HEK293 (cell line): ENCODE measurements at regions not wholly inside any gene's neighbourhood (a gene's known extent, or its start where the extent isn't known, plus 50 kb on each side); places are given as distances from the start of the nearest gene placed in this dataset.

ENCODE experiments used
- ATF2 ChIP-seq: fragments of 450-650 bp; formaldehyde crosslinking; IDR thresholded peaks from 2 replicates; pipeline ENCODE4 v1.5.1; 2016; ENCODE audit warnings: missing biosample characterization, missing genetic modification characterization, low read depth
- CTCF ChIP-seq: fragments of 450-650 bp; formaldehyde crosslinking; IDR thresholded peaks from 2 replicates; pipeline ENCODE4 v1.5.1; 2016; ENCODE audit warnings: missing biosample characterization, missing genetic modification characterization
- HIC1 ChIP-seq: fragments of 450-650 bp; formaldehyde crosslinking; IDR thresholded peaks from 2 replicates; pipeline ENCODE4 v1.5.1; 2016; ENCODE audit warnings: missing biosample characterization, missing genetic modification characterization
- KLF16 ChIP-seq: fragments of 450-650 bp; formaldehyde crosslinking; IDR thresholded peaks from 2 replicates; pipeline ENCODE4 v1.5.1; 2017; ENCODE audit warnings: missing biosample characterization, missing genetic modification characterization
- ZBTB10 ChIP-seq: fragments of 450-650 bp; formaldehyde crosslinking; IDR thresholded peaks from 2 replicates; pipeline ENCODE4 v1.5.1; 2016; ENCODE audit warnings: missing biosample characterization, missing genetic modification characterization
- ZBTB20 ChIP-seq: fragments of 450-650 bp; formaldehyde crosslinking; IDR thresholded peaks from 2 replicates; pipeline ENCODE4 v1.5.1; 2016; ENCODE audit warnings: missing biosample characterization, missing genetic modification characterization
- ZBTB44 ChIP-seq: fragments of 450-650 bp; IDR thresholded peaks from 2 replicates; pipeline ENCODE4 v1.5.1; 2018; ENCODE audit warnings: missing biosample characterization, mild to moderate bottlenecking, missing genetic modification characterization
- ZBTB49 ChIP-seq: fragments of 450-650 bp; formaldehyde crosslinking; IDR thresholded peaks from 2 replicates; pipeline ENCODE4 v1.5.1; 2016; ENCODE audit warnings: missing biosample characterization, missing genetic modification characterization, low read depth
- ZNF112 ChIP-seq: fragments of 450-650 bp; formaldehyde crosslinking; IDR thresholded peaks from 2 replicates; pipeline ENCODE4 v1.5.0; 2017; ENCODE audit warnings: missing biosample characterization, missing genetic modification characterization
- ZNF18 ChIP-seq: fragments of 450-650 bp; formaldehyde crosslinking; IDR thresholded peaks from 2 replicates; pipeline ENCODE4 v1.5.1; 2016; ENCODE audit warnings: missing biosample characterization, missing genetic modification characterization
- ZNF26 ChIP-seq: fragments of 450-650 bp; formaldehyde crosslinking; IDR thresholded peaks from 2 replicates; pipeline ENCODE4 v1.5.1; 2016; ENCODE audit warnings: missing biosample characterization, missing genetic modification characterization
- ZNF555 ChIP-seq: fragments of 450-650 bp; formaldehyde crosslinking; conservative IDR thresholded peaks from 2 replicates; pipeline ENCODE4 v1.5.1; 2017; ENCODE audit warnings: missing biosample characterization, mild to moderate bottlenecking, missing genetic modification characterization, inconsistent platforms
- ZNF654 ChIP-seq: fragments of 450-650 bp; formaldehyde crosslinking; IDR thresholded peaks from 2 replicates; pipeline ENCODE4 v1.5.1; 2016; ENCODE audit warnings: low read depth, missing biosample characterization, missing genetic modification characterization

GRCh38 chr3:117619805-117620204 lies 910.2 kb downstream of the TUSC7 start:
- TF ChIP-seq ZNF112 (tag by site-specific recombination) (no peak), CTCF (tag by site-specific recombination) (no peak), HIC1 (tag by site-specific recombination) (no peak), ZNF26 (tag by site-specific recombination) (no peak), ZNF555 (no peak), ZBTB49 (tag by site-specific recombination) (no peak), ZBTB10 (no peak), ZNF654 (tag by site-specific recombination) (no peak), ATF2 (tag by site-specific recombination) (no peak), KLF16 (tag by site-specific recombination) (no peak), ZBTB44 (tag by site-specific recombination) (no peak), ZNF18 (tag by site-specific recombination) (no peak), ZBTB20 (tag by site-specific recombination) (no peak)
